ENCODE measurements at regions not wholly inside any gene's neighbourhood (a gene's known extent, or its start where the extent isn't known, plus 50 kb on each side); places are given as distances from the start of the nearest gene placed in this dataset.

DNA sequence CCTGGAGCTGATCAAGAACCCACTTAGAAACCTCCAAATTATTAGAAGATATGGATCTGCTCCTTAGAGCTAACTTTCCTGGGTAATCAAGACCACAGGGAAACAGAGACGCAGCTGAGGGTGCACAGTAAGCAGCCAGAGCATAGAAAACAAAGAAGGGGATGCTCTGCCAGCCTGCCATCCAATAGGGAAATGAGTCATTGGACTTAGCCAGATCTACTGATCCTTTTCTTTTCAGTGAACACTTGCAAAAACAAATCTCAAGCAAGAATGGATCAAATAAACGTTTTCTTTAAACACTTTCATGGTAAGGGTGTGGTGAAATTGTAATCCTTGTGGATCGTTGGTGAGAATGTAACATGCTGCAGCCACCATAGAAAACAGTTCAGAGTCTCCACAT, 474.0 kb downstream of the LTN1 start:
- no peak for TF ChIP-seq POLR2A (IDR thresholded peaks at IDR 0.05)
- TF ChIP-seq, protein P1, sequence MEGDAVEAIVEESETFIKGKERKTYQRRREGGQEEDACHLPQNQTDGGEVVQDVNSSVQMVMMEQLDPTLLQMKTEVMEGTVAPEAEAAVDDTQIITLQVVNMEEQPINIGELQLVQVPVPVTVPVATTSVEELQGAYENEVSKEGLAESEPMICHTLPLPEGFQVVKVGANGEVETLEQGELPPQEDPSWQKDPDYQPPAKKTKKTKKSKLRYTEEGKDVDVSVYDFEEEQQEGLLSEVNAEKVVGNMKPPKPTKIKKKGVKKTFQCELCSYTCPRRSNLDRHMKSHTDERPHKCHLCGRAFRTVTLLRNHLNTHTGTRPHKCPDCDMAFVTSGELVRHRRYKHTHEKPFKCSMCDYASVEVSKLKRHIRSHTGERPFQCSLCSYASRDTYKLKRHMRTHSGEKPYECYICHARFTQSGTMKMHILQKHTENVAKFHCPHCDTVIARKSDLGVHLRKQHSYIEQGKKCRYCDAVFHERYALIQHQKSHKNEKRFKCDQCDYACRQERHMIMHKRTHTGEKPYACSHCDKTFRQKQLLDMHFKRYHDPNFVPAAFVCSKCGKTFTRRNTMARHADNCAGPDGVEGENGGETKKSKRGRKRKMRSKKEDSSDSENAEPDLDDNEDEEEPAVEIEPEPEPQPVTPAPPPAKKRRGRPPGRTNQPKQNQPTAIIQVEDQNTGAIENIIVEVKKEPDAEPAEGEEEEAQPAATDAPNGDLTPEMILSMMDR (IDR thresholded peaks at IDR 0.05) = no peak
